ENCODE measurements at regions not wholly inside any gene's neighbourhood (a gene's known extent, or its start where the extent isn't known, plus 50 kb on each side); places are given as distances from the start of the nearest gene placed in this dataset.

GRCh38 chr5:67283988-67284487, 87.4 kb upstream of the CD180 start:
- peak overlapping the region; percentile 50 to 92 (median 70) for H3K27ac ChIP-seq
- WGBS, 2 donors, result 35 to 38% methylated on average over 4 of the region's 4 CpGs

GRCh38 chr5:67283275-67283987, 86.8 kb upstream of the CD180 start:
- H3K4me3 ChIP-seq, result no peak overlapping the region
- DNase-seq (ENCODE audit: low spot score in 2 of 2), result no peak
- H3K27ac ChIP-seq, result peak overlapping the region; percentile 58 to 92 (median 74)
- peaks cover 0 to 60% (median 25%) of the 10 kb centered on the region in 4 donors for H3K4me1 ChIP-seq
- 44 to 53% methylated on average over 7 of the region's 7 CpGs for WGBS, 2 donors
- H3K36me3 ChIP-seq, result peaks cover 0 to 4% (median 0%) of the 10 kb centered on the region in 3 donors
- peaks cover 0 to 12% (median under 1%) of the 10 kb centered on the region in 4 donors for H3K9me3 ChIP-seq
- TF ChIP-seq CTCF (IDR thresholded peaks at IDR 0.05) (no peak), POLR2A (IDR thresholded peaks at IDR 0.05) (no peak), EP300 (IDR thresholded peaks at IDR 0.05) (peak in 1 of 2 donors; percentile 86)
- H3K27me3 ChIP-seq, result no peaks in the 10 kb centered on the region

More at GRCh38 chr5:67283988-67284487, 87.4 kb upstream of the CD180 start:
- Histone ChIP-seq H3K4me1 (peaks cover 0 to 66% (median 31%) of the 10 kb centered on the region in 4 donors), H3K36me3 (no peaks in the 10 kb centered on the region), H3K27me3 (no peaks in the 10 kb centered on the region), H3K9me3 (peaks cover 0 to 7% (median 0%) of the 10 kb centered on the region in 4 donors), H3K4me3 (no peak overlapping the region)
- DNase-seq (ENCODE audit: low spot score in 2 of 2), result no peak
- TF ChIP-seq CTCF (IDR thresholded peaks at IDR 0.05) (no peak), EP300 (IDR thresholded peaks at IDR 0.05) (no peak), POLR2A (IDR thresholded peaks at IDR 0.05) (no peak)

DNA sequence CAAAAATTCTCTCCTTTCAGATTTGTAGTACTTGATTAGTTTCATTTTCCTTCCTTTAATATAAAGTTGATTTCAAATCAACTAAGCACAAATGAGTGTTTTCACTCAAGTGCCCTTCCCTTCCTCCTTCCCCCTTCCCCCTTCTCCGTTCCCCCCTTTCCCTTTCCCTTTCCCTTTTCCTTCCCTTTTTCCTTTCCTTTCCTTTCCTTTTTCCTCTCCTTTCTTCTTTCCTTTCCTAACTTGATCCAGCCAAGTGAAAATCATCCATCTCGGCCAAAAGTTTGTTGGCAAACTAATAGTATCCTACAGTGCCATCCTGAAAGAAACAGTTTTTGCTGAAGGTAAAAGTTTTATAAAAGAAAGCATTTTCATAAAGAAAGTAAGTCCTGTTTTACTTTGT, 85.3 kb upstream of the CD180 start:
- Histone ChIP-seq H3K4me1 (peaks cover 0 to 44% (median 13%) of the 10 kb centered on the region in 4 donors), H3K9me3 (peaks cover 0 to 19% (median 2%) of the 10 kb centered on the region in 4 donors), H3K27ac (peak overlapping the region; percentile 58 to 92 (median 74)), H3K27me3 (no peaks in the 10 kb centered on the region), H3K4me3 (no peak overlapping the region), H3K36me3 (peaks cover 0 to 5% (median 0%) of the 10 kb centered on the region in 3 donors)
- TF ChIP-seq CTCF (IDR thresholded peaks at IDR 0.05), result no peak
- TF ChIP-seq EP300 (IDR thresholded peaks at IDR 0.05), result no peak
- no peak for TF ChIP-seq POLR2A (IDR thresholded peaks at IDR 0.05)
- no peak for DNase-seq (ENCODE audit: low spot score in 2 of 2)
- 74 to 80% methylated on average over 2 of the region's 2 CpGs for WGBS, 2 donors

DNA sequence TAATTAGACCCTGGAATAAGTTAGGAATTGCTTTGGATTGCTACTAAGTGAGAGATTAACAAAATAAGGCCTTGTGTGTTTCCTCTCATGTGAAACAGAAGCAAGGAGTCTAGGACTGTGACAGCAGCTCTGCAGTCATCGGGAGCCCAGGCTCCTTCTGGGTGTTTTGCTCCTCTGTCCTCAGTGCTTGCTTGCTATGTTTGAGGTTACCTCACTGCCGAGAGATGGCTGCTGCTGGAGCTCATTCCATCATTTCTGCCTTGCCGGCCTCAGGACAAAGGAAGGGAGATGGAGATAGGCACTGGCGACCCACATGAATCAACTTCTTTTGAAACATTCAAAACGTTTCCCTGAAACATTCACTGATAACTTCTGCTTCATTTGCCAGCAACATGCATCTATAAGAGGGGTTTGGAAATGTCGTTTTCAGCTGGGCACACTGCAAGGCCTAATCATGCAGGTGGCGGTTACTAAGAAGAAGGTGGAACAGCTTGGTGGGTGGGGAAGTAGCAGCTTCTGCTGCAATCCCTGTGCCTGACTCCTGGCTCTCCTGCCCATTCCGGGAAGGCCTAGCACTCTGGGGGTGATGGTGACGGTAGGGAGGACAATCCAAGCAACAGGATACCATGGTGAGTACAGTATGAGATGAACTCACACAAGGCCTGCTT, 77.2 kb upstream of the CD180 start:
- TF ChIP-seq EP300 (IDR thresholded peaks at IDR 0.05), result no peak
- no peak for TF ChIP-seq CTCF (IDR thresholded peaks at IDR 0.05)
- no peak for TF ChIP-seq POLR2A (IDR thresholded peaks at IDR 0.05)
- H3K27ac ChIP-seq, result peak overlapping the region; percentile 62 to 99 (median 90)
- H3K9me3 ChIP-seq, result peaks cover 0 to 11% (median 2%) of the 10 kb centered on the region in 4 donors
- H3K27me3 ChIP-seq, result no peaks in the 10 kb centered on the region
- H3K4me3 ChIP-seq, result no peak overlapping the region
- WGBS, 2 donors, result 79 to 82% methylated on average over 9 of the region's 9 CpGs
- DNase-seq (ENCODE audit: low spot score in 2 of 2), result no peak
- H3K36me3 ChIP-seq, result peaks cover 0 to 5% (median 0%) of the 10 kb centered on the region in 3 donors
- peaks cover 6 to 48% (median 28%) of the 10 kb centered on the region in 4 donors for H3K4me1 ChIP-seq

Data from tibial nerve (tissue), 4 donors.